HEK293 (cell line): ENCODE measurements at regions not wholly inside any gene's neighbourhood (a gene's known extent, or its start where the extent isn't known, plus 50 kb on each side); places are given as distances from the start of the nearest gene placed in this dataset.
"Not testable (repeated sequence)": the region's sequence is repeated elsewhere in the genome, so short reads cannot be mapped to it uniquely, and the experiment has no call there.

ENCODE experiments used
- CTCF ChIP-seq: fragments of 450-650 bp; formaldehyde crosslinking; IDR thresholded peaks from 2 replicates; pipeline ENCODE4 v1.5.1; 2016; ENCODE audit warnings: missing biosample characterization, missing genetic modification characterization
- ELK4 ChIP-seq: IDR thresholded peaks from 2 replicates; pipeline ENCODE4 v1.6.1; 2011; ENCODE audit warnings: mild to moderate bottlenecking, low read depth, low read length, borderline replicate concordance
- PATZ1 ChIP-seq: fragments of 450-650 bp; formaldehyde crosslinking; IDR thresholded peaks from 2 replicates; pipeline ENCODE4 v1.5.1; 2016; ENCODE audit warnings: missing biosample characterization, missing genetic modification characterization
- PBX3 ChIP-seq: sonication (generic); formaldehyde crosslinking; IDR thresholded peaks from 2 replicates; pipeline ENCODE4 v1.8.1; 2022; ENCODE audit warnings: mild to moderate bottlenecking, moderate library complexity, missing genetic modification reagents
- REST ChIP-seq: fragments of 450-650 bp; formaldehyde crosslinking; IDR thresholded peaks from 2 replicates; pipeline ENCODE4 v1.5.1; 2016; ENCODE audit warnings: missing biosample characterization, missing genetic modification characterization
- ZFP37 ChIP-seq: fragments of 450-650 bp; formaldehyde crosslinking; IDR thresholded peaks from 2 replicates; pipeline ENCODE4 v1.5.1; 2016; ENCODE audit warnings: missing biosample characterization, missing genetic modification characterization
- ZNF302 ChIP-seq: fragments of 450-650 bp; formaldehyde crosslinking; IDR thresholded peaks from 2 replicates; pipeline ENCODE4 v1.5.1; 2016; ENCODE audit warnings: missing biosample characterization, missing genetic modification characterization, low read depth
- ZNF521 ChIP-seq: fragments of 450-650 bp; formaldehyde crosslinking; IDR thresholded peaks from 2 replicates; pipeline ENCODE4 v1.5.1; 2017; ENCODE audit warnings: missing biosample characterization, mild to moderate bottlenecking, missing genetic modification characterization
- ZNF585B ChIP-seq: fragments of 450-650 bp; formaldehyde crosslinking; IDR thresholded peaks from 2 replicates; pipeline ENCODE4 v1.5.1; 2016; ENCODE audit warnings: missing biosample characterization, missing genetic modification characterization
- ZNF624 ChIP-seq: fragments of 450-650 bp; formaldehyde crosslinking; IDR thresholded peaks from 2 replicates; pipeline ENCODE4 v1.5.1; 2017; ENCODE audit warnings: missing biosample characterization, missing genetic modification characterization
- ZNF677 ChIP-seq: fragments of 450-650 bp; IDR thresholded peaks from 2 replicates; pipeline ENCODE4 v1.5.0; 2018; ENCODE audit warnings: missing biosample characterization, mild to moderate bottlenecking, missing genetic modification characterization, moderate library complexity
- ZSCAN18 ChIP-seq: fragments of 450-650 bp; formaldehyde crosslinking; IDR thresholded peaks from 2 replicates; pipeline ENCODE4 v1.5.1; 2016; ENCODE audit warnings: missing biosample characterization, missing genetic modification characterization

GRCh38 chr9:115844433-115844832, 309.2 kb upstream of the PAPPA start:
- not testable (repeated sequence) for TF ChIP-seq ZNF302 (tag by site-specific recombination); ZNF624 (tag by site-specific recombination); ZNF677 (tag by site-specific recombination); ELK4; ZSCAN18 (tag by site-specific recombination); REST; PATZ1 (tag by site-specific recombination); ZNF521; CTCF (tag by site-specific recombination); ZNF585B (tag by site-specific recombination); PBX3 (CRISPR knock-in tag); ZFP37 (tag by site-specific recombination)
